HEK293T (cell line): ENCODE measurements at regions not wholly inside any gene's neighbourhood (a gene's known extent, or its start where the extent isn't known, plus 50 kb on each side); places are given as distances from the start of the nearest gene placed in this dataset.

Experiments
- ARNT ChIP-seq: fragments of 450-650 bp; IDR thresholded peaks from 2 replicates; pipeline ENCODE4 v1.6.1; 2017; ENCODE audit warnings: mild to moderate bottlenecking
- BHLHE40 ChIP-seq: fragments of 450-650 bp; IDR thresholded peaks from 2 replicates; pipeline ENCODE4 v1.6.1; 2016; ENCODE audit warnings: mild to moderate bottlenecking, moderate library complexity, borderline replicate concordance
- ELF4 ChIP-seq: fragments of 450-650 bp; IDR thresholded peaks from 2 replicates; pipeline ENCODE4 v1.6.1; 2017; ENCODE audit warnings: antibody characterized with exemption
- FOXA1 ChIP-seq: fragments of 450-650 bp; IDR thresholded peaks from 2 replicates; pipeline ENCODE4 v1.6.1; 2016; ENCODE audit warnings: mild to moderate bottlenecking
- FOXK2 ChIP-seq: fragments of 450-650 bp; IDR thresholded peaks from 2 replicates; pipeline ENCODE4 v1.6.1; 2016; ENCODE audit warnings: mild to moderate bottlenecking
- FOXM1 ChIP-seq: fragments of 450-650 bp; IDR thresholded peaks from 2 replicates; pipeline ENCODE4 v1.6.1; 2017; ENCODE audit warnings: mild to moderate bottlenecking, borderline replicate concordance
- HDGF ChIP-seq: fragments of 450-650 bp; IDR thresholded peaks from 2 replicates; pipeline ENCODE4 v1.6.1; 2017; ENCODE audit warnings: antibody characterized with exemption, borderline replicate concordance
- L3MBTL2 ChIP-seq: fragments of 450-650 bp; conservative IDR thresholded peaks from 2 replicates; pipeline ENCODE4 v1.6.1; 2016; ENCODE audit warnings: mild to moderate bottlenecking
- NFRKB ChIP-seq: fragments of 450-650 bp; IDR thresholded peaks from 2 replicates; pipeline ENCODE4 v1.6.1; 2016; ENCODE audit warnings: mild to moderate bottlenecking, moderate library complexity
- SP1 ChIP-seq: fragments of 450-650 bp; IDR thresholded peaks from 2 replicates; pipeline ENCODE4 v1.6.1; 2017
- SUZ12 ChIP-seq: fragments of 450-650 bp; IDR thresholded peaks from 2 replicates; pipeline ENCODE4 v1.6.1; 2016; ENCODE audit warnings: mild to moderate bottlenecking
- TARDBP ChIP-seq: fragments of 450-650 bp; IDR thresholded peaks from 2 replicates; pipeline ENCODE4 v1.6.1; 2016

DNA sequence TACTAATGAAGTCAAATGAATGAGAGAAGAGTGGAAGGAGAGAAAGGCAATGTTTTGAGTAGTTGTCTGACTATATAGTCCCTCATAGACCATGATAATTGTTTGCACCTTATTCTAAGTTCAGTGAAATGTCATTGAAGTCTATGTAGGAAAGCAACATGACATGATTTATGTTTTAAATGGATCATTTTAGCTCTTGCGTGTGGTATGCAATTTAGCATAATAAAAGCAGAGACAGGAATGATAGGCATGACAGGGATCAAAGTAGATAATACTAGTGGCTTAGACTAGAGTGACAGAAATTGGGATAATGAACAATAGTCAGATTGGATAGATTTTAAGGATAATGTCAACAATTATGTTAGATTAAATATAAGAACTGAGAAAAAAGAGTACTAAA lies 132.5 kb downstream of the PYDC2 start:
- no peak for TF ChIP-seq FOXK2
- TF ChIP-seq FOXA1 = no peak
- TF ChIP-seq FOXM1 = no peak
- TF ChIP-seq HDGF = no peak
- no peak for TF ChIP-seq ARNT
- TF ChIP-seq ELF4 = no peak
- TF ChIP-seq BHLHE40 = no peak
- no peak for TF ChIP-seq SP1
- no peak for TF ChIP-seq SUZ12
- no peak for TF ChIP-seq L3MBTL2
- TF ChIP-seq TARDBP = no peak
- TF ChIP-seq NFRKB = no peak
